Lower leg skin (tissue), 4 donors: ENCODE measurements at regions not wholly inside any gene's neighbourhood (a gene's known extent, or its start where the extent isn't known, plus 50 kb on each side); places are given as distances from the start of the nearest gene placed in this dataset.
"Not testable (repeated sequence)": the region's sequence is repeated elsewhere in the genome, so short reads cannot be mapped to it uniquely, and the experiment has no call there.

Experiments
- DNase-seq, 2 donors: peaks; one replicate each; pipeline ENCODE4 v3.0.0-alpha.2; 2019; ENCODE audit warnings: low spot score in 2 of 2
- H3K4me3 ChIP-seq: fragments of 200-600 bp; sonication (generic); 2 replicates; pipeline ENCODE4 v1.5.1; 2017; ENCODE audit warnings: mild to moderate bottlenecking, low read depth; ENCODE audit not compliant: poor library complexity, severe bottlenecking
- POLR2A ChIP-seq, 2 donors: fragments of 450-650 bp; IDR thresholded peaks; one replicate each; pipeline ENCODE4 v1.6.1; 2016 to 2017; ENCODE audit warnings: antibody characterized with exemption in 2 of 2, mild to moderate bottlenecking in 1 of 2, moderate library complexity in 1 of 2
- WGBS, 2 donors: methylation state at CpG; one replicate each; pipeline ENCODE4 v1.1.5; 2018; 5-methylcytosine and 5-hydroxymethylcytosine counted together
- intact Hi-C: fragments of 100-400 bp; cut with DNase I; formaldehyde crosslinking; loops from one replicate; pipeline ENCODE4 v1.15.0; 2023; ENCODE audit warnings: low total_unique reads
- TF ChIP-seq, protein P1 (sequence below), 3 donors: fragments of 450-650 bp; IDR thresholded peaks; one replicate each; pipeline ENCODE4 v1.5.1; 2016; ENCODE audit warnings: antibody characterized with exemption in 3 of 3, mild to moderate bottlenecking in 3 of 3, moderate library complexity in 2 of 3

DNA sequence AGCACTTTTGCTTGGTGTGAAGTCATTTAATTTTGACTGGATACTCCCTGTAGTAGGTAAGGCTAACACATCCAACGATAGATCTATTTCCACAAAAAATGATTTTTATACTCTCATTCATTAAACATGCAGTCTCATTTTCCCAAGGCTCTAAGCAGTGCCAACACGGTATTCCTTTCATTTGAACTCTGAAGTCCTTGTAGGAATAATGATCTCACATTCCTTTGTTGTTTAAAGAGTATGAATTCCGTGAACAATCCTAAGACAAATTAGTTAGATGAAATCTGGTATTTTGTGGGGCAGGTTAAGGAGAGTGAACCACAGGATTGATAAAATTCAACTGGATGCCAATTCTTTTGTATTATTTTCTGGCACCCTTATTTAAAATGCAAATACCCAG is 66.6 kb downstream of the LACC1 start:
- no peak overlapping the region for H3K4me3 ChIP-seq
- whole genome bisulfite sequencing, 2 donors = 57 to 61% methylated on average over 3 of the region's 3 CpGs
- intact Hi-C loops = no loop called here
- TF ChIP-seq, protein P1, sequence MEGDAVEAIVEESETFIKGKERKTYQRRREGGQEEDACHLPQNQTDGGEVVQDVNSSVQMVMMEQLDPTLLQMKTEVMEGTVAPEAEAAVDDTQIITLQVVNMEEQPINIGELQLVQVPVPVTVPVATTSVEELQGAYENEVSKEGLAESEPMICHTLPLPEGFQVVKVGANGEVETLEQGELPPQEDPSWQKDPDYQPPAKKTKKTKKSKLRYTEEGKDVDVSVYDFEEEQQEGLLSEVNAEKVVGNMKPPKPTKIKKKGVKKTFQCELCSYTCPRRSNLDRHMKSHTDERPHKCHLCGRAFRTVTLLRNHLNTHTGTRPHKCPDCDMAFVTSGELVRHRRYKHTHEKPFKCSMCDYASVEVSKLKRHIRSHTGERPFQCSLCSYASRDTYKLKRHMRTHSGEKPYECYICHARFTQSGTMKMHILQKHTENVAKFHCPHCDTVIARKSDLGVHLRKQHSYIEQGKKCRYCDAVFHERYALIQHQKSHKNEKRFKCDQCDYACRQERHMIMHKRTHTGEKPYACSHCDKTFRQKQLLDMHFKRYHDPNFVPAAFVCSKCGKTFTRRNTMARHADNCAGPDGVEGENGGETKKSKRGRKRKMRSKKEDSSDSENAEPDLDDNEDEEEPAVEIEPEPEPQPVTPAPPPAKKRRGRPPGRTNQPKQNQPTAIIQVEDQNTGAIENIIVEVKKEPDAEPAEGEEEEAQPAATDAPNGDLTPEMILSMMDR (IDR thresholded peaks at IDR 0.05) = no peak
- no peak for TF ChIP-seq POLR2A (IDR thresholded peaks at IDR 0.05)
- no peak for DNase-seq

GRCh38 chr13:43947897-43948458 is 68.3 kb downstream of the LACC1 start:
- WGBS, 2 donors = 48 to 49% methylated on average over 3 of the region's 3 CpGs
- intact Hi-C loops = no loop called here
- no peak overlapping the region for H3K4me3 ChIP-seq
- DNase-seq = no peak
- TF ChIP-seq, protein P1 (IDR thresholded peaks at IDR 0.05) = no peak
- TF ChIP-seq POLR2A (IDR thresholded peaks at IDR 0.05) = no peak

DNA sequence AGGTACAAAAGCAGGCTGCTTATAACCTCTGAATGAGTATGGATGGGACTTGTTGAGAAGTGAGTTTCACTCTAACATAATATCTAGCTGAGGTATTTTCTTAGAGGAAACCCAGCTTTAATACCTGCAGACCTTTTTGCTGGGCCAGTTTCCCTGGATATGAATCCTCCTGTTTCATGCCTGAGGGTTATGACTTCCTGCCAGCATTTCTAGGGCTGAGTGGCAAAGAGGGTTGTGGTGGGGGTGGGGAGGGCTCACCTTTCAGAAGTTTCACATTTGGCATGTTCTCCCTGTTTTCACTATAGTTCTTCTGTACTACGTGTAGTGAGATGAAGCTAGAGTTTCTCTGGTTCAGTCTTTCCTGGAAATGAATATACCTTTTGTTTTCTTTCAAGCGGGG is 73.7 kb downstream of the LACC1 start:
- DNase-seq = no peak

GRCh38 chr13:43956975-43957374 is 77.3 kb downstream of the LACC1 start:
- DNase-seq, intact Hi-C loops, H3K4me3 ChIP-seq: not testable (repeated sequence)
- WGBS, 2 donors = 81 to 89% methylated on average over 1 of the region's 1 CpG

More for the DNA sequence above, 73.7 kb downstream of the LACC1 start:
- intact Hi-C loops = no loop called here
- H3K4me3 ChIP-seq = no peak overlapping the region
- no peak for TF ChIP-seq POLR2A (IDR thresholded peaks at IDR 0.05)
- TF ChIP-seq, protein P1 (IDR thresholded peaks at IDR 0.05) = no peak
- WGBS, 2 donors = 47 to 48% methylated on average over 2 of the region's 2 CpGs

GRCh38 chr13:43959291-43959690 is 79.6 kb downstream of the LACC1 start:
- DNase-seq = no peak
- no peak overlapping the region for H3K4me3 ChIP-seq
- WGBS, 2 donors = 93 to 95% methylated on average over 2 of the region's 2 CpGs
- intact Hi-C loops = no loop called here
- TF ChIP-seq, protein P1 (IDR thresholded peaks at IDR 0.05) = no peak
- TF ChIP-seq POLR2A (IDR thresholded peaks at IDR 0.05) = no peak

- no peak for TF ChIP-seq POLR2A (IDR thresholded peaks at IDR 0.05)
- TF ChIP-seq, protein P1 (IDR thresholded peaks at IDR 0.05) = no peak
- 63 to 65% methylated on average over 4 of the region's 4 CpGs for WGBS, 2 donors
- no peak for DNase-seq
- no peak overlapping the region for H3K4me3 ChIP-seq
- intact Hi-C loops = no loop called here
Observed at GRCh38 chr13:43961909-43962308, 82.2 kb downstream of the LACC1 start.
